Stomach (tissue), 4 donors: ENCODE measurements at regions not wholly inside any gene's neighbourhood (a gene's known extent, or its start where the extent isn't known, plus 50 kb on each side); places are given as distances from the start of the nearest gene placed in this dataset.

Source experiments
- POLR2A ChIP-seq, 4 donors: fragments of 450-650 bp; IDR thresholded peaks; one replicate each; pipeline ENCODE4 v1.6.1; 2016; ENCODE audit warnings: antibody characterized with exemption in 4 of 4, control low read depth in 2 of 4, mild to moderate bottlenecking in 1 of 4, moderate library complexity in 1 of 4
- TF ChIP-seq, protein P1 (sequence below), 7 experiments: fragments of 450-650 bp in 4 of 7; fragments of 200-600 bp in 3 of 7; sonication (generic) in 3 of 7; IDR thresholded peaks; one replicate each; pipeline ENCODE4 v1.5.1; 2016 to 2019; ENCODE audit warnings: antibody characterized with exemption in 7 of 7, control low read depth in 2 of 7, mild to moderate bottlenecking in 1 of 7

DNA sequence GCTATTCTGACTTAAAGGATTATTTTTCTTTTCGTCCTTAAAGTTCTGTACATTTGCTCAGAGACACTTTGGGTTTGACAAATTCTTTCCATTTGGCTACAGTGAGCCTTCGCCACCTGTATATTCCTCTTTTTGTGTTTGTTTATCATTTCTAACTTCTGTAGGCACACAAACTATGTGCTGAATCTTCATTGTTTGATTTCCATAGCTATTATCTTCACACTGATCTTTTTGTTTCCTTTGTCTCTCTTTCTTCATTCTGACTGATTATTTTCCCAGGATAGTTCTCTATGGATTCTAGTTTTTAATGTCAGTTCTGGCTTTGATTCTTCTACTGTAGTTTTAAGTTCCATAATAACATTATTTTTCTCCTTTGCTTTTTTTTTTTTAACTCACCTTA lies 350.2 kb downstream of the ZNF521 start:
- TF ChIP-seq, protein P1, sequence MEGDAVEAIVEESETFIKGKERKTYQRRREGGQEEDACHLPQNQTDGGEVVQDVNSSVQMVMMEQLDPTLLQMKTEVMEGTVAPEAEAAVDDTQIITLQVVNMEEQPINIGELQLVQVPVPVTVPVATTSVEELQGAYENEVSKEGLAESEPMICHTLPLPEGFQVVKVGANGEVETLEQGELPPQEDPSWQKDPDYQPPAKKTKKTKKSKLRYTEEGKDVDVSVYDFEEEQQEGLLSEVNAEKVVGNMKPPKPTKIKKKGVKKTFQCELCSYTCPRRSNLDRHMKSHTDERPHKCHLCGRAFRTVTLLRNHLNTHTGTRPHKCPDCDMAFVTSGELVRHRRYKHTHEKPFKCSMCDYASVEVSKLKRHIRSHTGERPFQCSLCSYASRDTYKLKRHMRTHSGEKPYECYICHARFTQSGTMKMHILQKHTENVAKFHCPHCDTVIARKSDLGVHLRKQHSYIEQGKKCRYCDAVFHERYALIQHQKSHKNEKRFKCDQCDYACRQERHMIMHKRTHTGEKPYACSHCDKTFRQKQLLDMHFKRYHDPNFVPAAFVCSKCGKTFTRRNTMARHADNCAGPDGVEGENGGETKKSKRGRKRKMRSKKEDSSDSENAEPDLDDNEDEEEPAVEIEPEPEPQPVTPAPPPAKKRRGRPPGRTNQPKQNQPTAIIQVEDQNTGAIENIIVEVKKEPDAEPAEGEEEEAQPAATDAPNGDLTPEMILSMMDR (IDR thresholded peaks at IDR 0.05), result no peak
- no peak for TF ChIP-seq POLR2A (IDR thresholded peaks at IDR 0.05)
